H1 (cell line): ENCODE measurements at regions not wholly inside any gene's neighbourhood (a gene's known extent, or its start where the extent isn't known, plus 50 kb on each side); places are given as distances from the start of the nearest gene placed in this dataset.

Experiments
- CTCF ChIA-PET: fragments of 300-600 bp; sonication (Branson Sonifier 250); formaldehyde crosslinking; loops from one replicate; lab custom pipeline; 2021; ENCODE audit not compliant: partially characterized antibody; lab: Charles Lee
- POLR2A ChIA-PET: fragments of 300-600 bp; sonication (Branson Sonifier 250); formaldehyde crosslinking; loops from one replicate; lab custom pipeline; 2021; ENCODE audit warnings: inconsistent platforms; ENCODE audit not compliant: partially characterized antibody; lab: Charles Lee
- DNase-seq, 2 experiments: peaks; one replicate each; pipeline versions ENCODE4 v3.0.0 to v3.0.0-alpha.2; 2010 to 2022; ENCODE audit warnings: low spot score in 2 of 2, low read depth in 1 of 2, mixed read lengths in 1 of 2
- FAIRE-seq: peaks from 2 replicates; lab custom pipeline; 2011; peaks lifted over from hg19 to GRCh38; lab: Jason Lieb, UNC
- H2AFZ ChIP-seq: 2 replicates; pipeline ENCODE4 v1.8.1; 2012; ENCODE audit warnings: low read length, inconsistent platforms
- H2AK5ac ChIP-seq: 2 replicates; pipeline ENCODE4 v1.6.1; 2013; ENCODE audit warnings: low read depth, low read length
- H2BK120ac ChIP-seq: replicated peaks from 2 replicates; pipeline ENCODE3; 2013; ENCODE audit warnings: low read depth, low read length, inconsistent platforms
- H2BK12ac ChIP-seq: 2 replicates; pipeline ENCODE4 v1.6.1; 2013; ENCODE audit warnings: low read depth, low read length
- H2BK15ac ChIP-seq: 2 replicates; pipeline ENCODE4 v1.6.1; 2013; ENCODE audit warnings: low read length
- H2BK20ac ChIP-seq: 2 replicates; pipeline ENCODE4 v1.6.1; 2013; ENCODE audit warnings: low read length
- H2BK5ac ChIP-seq: 2 replicates; pipeline ENCODE4 v1.6.1; 2013; ENCODE audit warnings: low read depth, low read length
- H3K14ac ChIP-seq: 2 replicates; pipeline ENCODE4 v1.6.1; 2013; ENCODE audit warnings: inconsistent platforms; ENCODE audit not compliant: insufficient read length
- H3K18ac ChIP-seq: 2 replicates; pipeline ENCODE4 v1.6.1; 2013; ENCODE audit warnings: low read length; ENCODE audit errors: extremely low read depth
- H3K23ac ChIP-seq: 2 replicates; pipeline ENCODE4 v1.6.1; 2013; ENCODE audit warnings: inconsistent platforms; ENCODE audit not compliant: insufficient read length
- H3K23me2 ChIP-seq: 2 replicates; pipeline ENCODE4 v1.6.1; 2013; ENCODE audit warnings: low read depth, low read length
- H3K27ac ChIP-seq: 2 replicates; pipeline ENCODE4 v1.6.1; 2011; ENCODE audit warnings: low read depth, low read length, inconsistent platforms
- H3K27me3 ChIP-seq, 4 experiments: replicated peaks in 1 of 4; 1 replicate in 1 of 4; 2 replicates in 3 of 4; pipeline versions ENCODE4 v1.6.1 to v1.8.1; 2011 to 2013; ENCODE audit warnings: low read length in 3 of 4, mild to moderate bottlenecking in 3 of 4, inconsistent platforms in 2 of 4, mixed read lengths in 2 of 4, moderate library complexity in 1 of 4; ENCODE audit not compliant: control insufficient read depth in 3 of 4, insufficient read depth in 3 of 4; ENCODE audit errors: extremely low read depth in 1 of 4
- H3K36me3 ChIP-seq, 4 experiments: 2 replicates each; pipeline versions ENCODE4 v1.6.1 to v1.8.1; 2011 to 2013; ENCODE audit warnings: mild to moderate bottlenecking in 4 of 4, low read length in 3 of 4, moderate library complexity in 2 of 4, control low read depth in 1 of 4, inconsistent platforms in 1 of 4; ENCODE audit not compliant: insufficient read depth in 4 of 4, control insufficient read depth in 2 of 4
- H3K4ac ChIP-seq: replicated peaks from 2 replicates; pipeline ENCODE3; 2013; ENCODE audit warnings: low read length, low read depth, mixed read lengths, inconsistent platforms; ENCODE audit not compliant: insufficient read length
- H3K4me1 ChIP-seq, 4 experiments: replicated peaks in 1 of 4; 1 replicate in 1 of 4; 2 replicates in 3 of 4; pipeline versions ENCODE4 v1.6.1 to v1.8.1; 2011 to 2013; ENCODE audit warnings: low read length in 3 of 4, inconsistent platforms in 2 of 4, mixed read lengths in 1 of 4; ENCODE audit not compliant: insufficient read depth in 4 of 4, control insufficient read depth in 3 of 4
- H3K4me2 ChIP-seq, 2 experiments: 2 replicates each; pipeline versions ENCODE4 v1.6.1 to v1.8.1; 2011 to 2013; ENCODE audit warnings: low read depth in 2 of 2, low read length in 2 of 2, control low read depth in 1 of 2, inconsistent platforms in 1 of 2, mild to moderate bottlenecking in 1 of 2; ENCODE audit not compliant: insufficient read depth in 1 of 2
- H3K4me3 ChIP-seq, 4 experiments: fragments of 200-600, 300-600 bp in 1 of 4; sonication (generic), shearing (Covaris generic), sonication (Bioruptor Twin) in 1 of 4; 2 replicates each; pipeline versions ENCODE4 v1.5.1 to v1.8.1; 2011 to 2016; ENCODE audit warnings: low read length in 4 of 4, low read depth in 3 of 4, control low read depth in 2 of 4, inconsistent platforms in 2 of 4, mild to moderate bottlenecking in 2 of 4, mixed read lengths in 1 of 4, moderate library complexity in 1 of 4; ENCODE audit not compliant: insufficient read depth in 2 of 4; ENCODE audit errors: extremely low read depth in 1 of 4
- H3K56ac ChIP-seq: replicated peaks from 2 replicates; pipeline ENCODE3; 2013; ENCODE audit warnings: low read depth, mild to moderate bottlenecking, mixed read lengths, low read length, inconsistent platforms; ENCODE audit not compliant: insufficient read length
- H3K79me1 ChIP-seq: 2 replicates; pipeline ENCODE4 v1.6.1; 2013; ENCODE audit warnings: low read depth, low read length, control low read depth
- H3K79me2 ChIP-seq, 2 experiments: 2 replicates each; pipeline versions ENCODE4 v1.6.1 to v1.8.1; 2012 to 2013; ENCODE audit warnings: low read length in 2 of 2, mild to moderate bottlenecking in 2 of 2, inconsistent platforms in 1 of 2; ENCODE audit not compliant: insufficient read depth in 2 of 2, control insufficient read depth in 1 of 2
- H3K9ac ChIP-seq, 4 experiments: replicated peaks in 1 of 4; 1 replicate in 1 of 4; 2 replicates in 3 of 4; pipeline versions ENCODE4 v1.6.1 to v1.8.1; 2011 to 2013; ENCODE audit warnings: low read depth in 3 of 4, low read length in 3 of 4, control low read depth in 2 of 4, mild to moderate bottlenecking in 2 of 4, moderate library complexity in 2 of 4, inconsistent platforms in 1 of 4; ENCODE audit errors: extremely low read depth in 1 of 4
- H3K9me3 ChIP-seq, 2 experiments: 2 replicates each; pipeline versions ENCODE4 v1.6.1 to v1.8.1; 2012 to 2013; ENCODE audit warnings: mild to moderate bottlenecking in 2 of 2, moderate library complexity in 2 of 2, control low read depth in 1 of 2, inconsistent platforms in 1 of 2, low read depth in 1 of 2, low read length in 1 of 2, mixed read lengths in 1 of 2; ENCODE audit not compliant: insufficient read depth in 2 of 2
- H4K20me1 ChIP-seq, 2 experiments: replicated peaks in 1 of 2; 2 replicates each; pipeline versions ENCODE3 to v1.8.1; 2011 to 2013; ENCODE audit warnings: inconsistent platforms in 2 of 2, low read length in 2 of 2, mild to moderate bottlenecking in 1 of 2; ENCODE audit not compliant: insufficient read depth in 2 of 2, control insufficient read depth in 1 of 2
- H4K5ac ChIP-seq: 2 replicates; pipeline ENCODE4 v1.6.1; 2013; ENCODE audit warnings: low read length, low read depth, mixed read lengths, inconsistent platforms; ENCODE audit not compliant: insufficient read length
- H4K8ac ChIP-seq: 2 replicates; pipeline ENCODE4 v1.8.0; 2013; ENCODE audit warnings: mild to moderate bottlenecking, moderate library complexity, low read length, inconsistent platforms; ENCODE audit not compliant: insufficient read depth; ENCODE audit errors: extremely low read depth
- H4K91ac ChIP-seq: replicated peaks from 2 replicates; pipeline ENCODE3; 2013; ENCODE audit warnings: low read length, mixed read lengths, inconsistent platforms; ENCODE audit not compliant: insufficient read length
- BCL11A ChIP-seq, 2 experiments: IDR thresholded peaks; one replicate each; pipeline ENCODE4 v1.6.1; 2011; ENCODE audit warnings: low read depth in 2 of 2, low read length in 2 of 2, mild to moderate bottlenecking in 2 of 2
- BRCA1 ChIP-seq: IDR thresholded peaks from 2 replicates; pipeline ENCODE4 v1.6.1; 2012; ENCODE audit warnings: low read depth, low read length, improper control_type of control experiment
- CBX5 ChIP-seq: fragments of 300-800, 300-1000 bp; sonication (generic); IDR thresholded peaks from 2 replicates; pipeline ENCODE4 v1.7.1; 2016; ENCODE audit warnings: antibody characterized with exemption, low read length, low read depth
- CTBP2 ChIP-seq: IDR thresholded peaks from 2 replicates; pipeline ENCODE4 v1.7.0; 2011; ENCODE audit warnings: borderline replicate concordance, mild to moderate bottlenecking, moderate library complexity, mixed read lengths, low read length; ENCODE audit not compliant: insufficient read depth, insufficient read length
- MAFK ChIP-seq: IDR thresholded peaks from 2 replicates; pipeline ENCODE4 v1.6.1; 2012; ENCODE audit warnings: low read depth, mild to moderate bottlenecking, improper control_type of control experiment, low read length
- NANOG ChIP-seq: IDR thresholded peaks from 2 replicates; pipeline ENCODE4 v1.6.1; 2011; ENCODE audit warnings: low read length, low read depth, mild to moderate bottlenecking, inconsistent platforms; ENCODE audit not compliant: insufficient read depth, poor library complexity, severe bottlenecking
- RXRA ChIP-seq: IDR thresholded peaks from 2 replicates; pipeline ENCODE4 v1.6.1; 2011; ENCODE audit warnings: low read depth, mild to moderate bottlenecking, low read length, moderate library complexity; ENCODE audit not compliant: insufficient read depth
- SP2 ChIP-seq: IDR thresholded peaks from 2 replicates; pipeline ENCODE4 v1.6.1; 2012; ENCODE audit warnings: mild to moderate bottlenecking, low read length, inconsistent platforms
- WGBS, 2 experiments: shearing (Covaris generic) in 1 of 2; methylation state at CpG; one replicate each; pipeline versions ENCODE4 v1.1.6 to v1.1.7; 2013 to 2015; ENCODE audit warnings: low lambda C conversion rate in 2 of 2, mixed read lengths in 2 of 2, inconsistent platforms in 1 of 2, low coverage in 1 of 2, missing lambda C conversion rate in 1 of 2; ENCODE audit not compliant: insufficient replicate concordance in 2 of 2, insufficient coverage in 1 of 2, insufficient read length in 1 of 2; ENCODE audit errors: extremely low coverage in 1 of 2, missing lambda C conversion rate in 1 of 2; 5-methylcytosine and 5-hydroxymethylcytosine counted together
- TF ChIP-seq, protein P1 (sequence below): IDR thresholded peaks from 2 replicates; pipeline ENCODE4 v1.6.1; 2012; ENCODE audit warnings: inconsistent platforms

DNA sequence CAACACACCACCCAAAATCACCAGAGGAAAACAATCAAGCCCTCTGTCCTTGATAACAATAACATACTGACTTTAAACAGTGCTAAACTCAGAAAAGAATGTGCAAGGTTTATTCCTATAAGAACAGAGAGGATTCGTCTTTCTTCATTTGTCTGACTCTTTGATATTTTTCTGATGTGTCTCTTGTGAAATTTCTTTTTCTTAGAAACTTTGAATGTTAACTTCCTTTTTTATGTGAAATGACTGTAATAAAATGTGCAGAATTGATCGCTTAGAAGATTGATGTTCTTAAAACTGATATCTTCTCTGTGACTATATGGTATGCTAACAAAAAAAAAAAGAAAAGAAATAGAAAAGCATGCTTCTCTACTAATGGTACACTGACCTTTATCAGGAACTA is 947.4 kb upstream of the CITED2 start:
- H3K23me2 ChIP-seq: no peaks in the 10 kb centered on the region
- H3K79me1 ChIP-seq: no peaks in the 10 kb centered on the region
- H3K18ac ChIP-seq: no peak overlapping the region
- H4K5ac ChIP-seq: no peak overlapping the region
- H4K91ac ChIP-seq: no peak overlapping the region
- H2BK5ac ChIP-seq: no peak overlapping the region
- DNase-seq: no peak
- POLR2A ChIA-PET: no interaction called here
- H3K56ac ChIP-seq: no peak overlapping the region
- no peak overlapping the region for H2BK12ac ChIP-seq
- no peak overlapping the region for H2BK120ac ChIP-seq
- H3K4ac ChIP-seq: no peak overlapping the region
- no peak for FAIRE-seq
- H3K9ac ChIP-seq: no peak overlapping the region
- H2AFZ ChIP-seq: no peak overlapping the region
- no peaks in the 10 kb centered on the region for H3K9me3 ChIP-seq
- no peaks in the 10 kb centered on the region for H3K27me3 ChIP-seq
- TF ChIP-seq SP2 (no peak), BCL11A (IDR thresholded peaks at IDR 0.05; ENCODE audit: low read depth in 2 of 2, low read length in 2 of 2) (no peak), BRCA1 (no peak), RXRA (no peak), MAFK (no peak), NANOG (no peak), CBX5 (no peak), CTBP2 (no peak)
- TF ChIP-seq, protein P1, sequence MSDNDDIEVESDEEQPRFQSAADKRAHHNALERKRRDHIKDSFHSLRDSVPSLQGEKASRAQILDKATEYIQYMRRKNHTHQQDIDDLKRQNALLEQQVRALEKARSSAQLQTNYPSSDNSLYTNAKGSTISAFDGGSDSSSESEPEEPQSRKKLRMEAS: no peak
- TF ChIP-seq, all 59 proteins: peak for 0
- Histone ChIP-seq H4K20me1 (no peaks in the 10 kb centered on the region), H3K14ac (no peak overlapping the region), H3K79me2 (no peaks in the 10 kb centered on the region), H2BK15ac (no peak overlapping the region), H3K4me3 (no peak overlapping the region), H2BK20ac (no peak overlapping the region), H2AK5ac (no peak overlapping the region), H3K23ac (no peak overlapping the region), H3K4me1 (peaks cover 0 to 4% (median 0%) of the 10 kb centered on the region in 4 experiments; a peak in 2 of 7 replicates), H4K8ac (no peak overlapping the region), H3K36me3 (no peaks in the 10 kb centered on the region), H3K4me2 (no peak overlapping the region), H3K27ac (no peak overlapping the region)
- WGBS, 2 experiments: 91% methylated on average over 2 of the region's 2 CpGs; no CpG with 5 or more reads in 1 of the 2 experiments
- CTCF ChIA-PET: no interaction called here
